Ishikawa (cell line): ENCODE measurements at regions not wholly inside any gene's neighbourhood (a gene's known extent, or its start where the extent isn't known, plus 50 kb on each side); places are given as distances from the start of the nearest gene placed in this dataset.

Experiments
- CEBPB ChIP-seq: IDR thresholded peaks from 2 replicates; pipeline ENCODE4 v1.6.1; 2012
- CREB1 ChIP-seq: IDR thresholded peaks from 2 replicates; pipeline ENCODE4 v1.6.1; 2012; ENCODE audit warnings: low read depth
- EGR1 ChIP-seq: IDR thresholded peaks from 2 replicates; pipeline ENCODE4 v1.6.1; 2012
- EP300 ChIP-seq: IDR thresholded peaks from 2 replicates; pipeline ENCODE4 v1.6.1; 2012; ENCODE audit warnings: borderline replicate concordance
- FOXM1 ChIP-seq: IDR thresholded peaks from 2 replicates; pipeline ENCODE4 v1.6.1; 2012; ENCODE audit warnings: low read depth, borderline replicate concordance
- NFIC ChIP-seq: IDR thresholded peaks from 2 replicates; pipeline ENCODE4 v1.6.1; 2012
- RAD21 ChIP-seq: IDR thresholded peaks from 2 replicates; pipeline ENCODE4 v1.6.1; 2012; ENCODE audit warnings: low read depth
- TAF1 ChIP-seq: IDR thresholded peaks from 2 replicates; pipeline ENCODE4 v1.6.1; 2012; ENCODE audit warnings: low read depth, mild to moderate bottlenecking
- TCF12 ChIP-seq: IDR thresholded peaks from 2 replicates; pipeline ENCODE4 v1.6.1; 2012; ENCODE audit warnings: low read depth
- TEAD4 ChIP-seq: IDR thresholded peaks from 2 replicates; pipeline ENCODE4 v1.6.1; 2012
- YY1 ChIP-seq: IDR thresholded peaks from 2 replicates; pipeline ENCODE4 v1.6.1; 2012; ENCODE audit warnings: low read depth
- ZBTB7A ChIP-seq: IDR thresholded peaks from 2 replicates; pipeline ENCODE4 v1.6.1; 2012; ENCODE audit warnings: low read depth
- TF ChIP-seq, protein P1 (sequence below): IDR thresholded peaks from 2 replicates; pipeline ENCODE4 v1.6.1; 2012
- TF ChIP-seq, protein P2 (sequence below): IDR thresholded peaks from 2 replicates; pipeline ENCODE4 v1.6.1; 2012
- TF ChIP-seq, protein P3 (sequence below): IDR thresholded peaks from 2 replicates; pipeline ENCODE4 v1.6.1; 2012; ENCODE audit warnings: low read depth, mild to moderate bottlenecking

DNA sequence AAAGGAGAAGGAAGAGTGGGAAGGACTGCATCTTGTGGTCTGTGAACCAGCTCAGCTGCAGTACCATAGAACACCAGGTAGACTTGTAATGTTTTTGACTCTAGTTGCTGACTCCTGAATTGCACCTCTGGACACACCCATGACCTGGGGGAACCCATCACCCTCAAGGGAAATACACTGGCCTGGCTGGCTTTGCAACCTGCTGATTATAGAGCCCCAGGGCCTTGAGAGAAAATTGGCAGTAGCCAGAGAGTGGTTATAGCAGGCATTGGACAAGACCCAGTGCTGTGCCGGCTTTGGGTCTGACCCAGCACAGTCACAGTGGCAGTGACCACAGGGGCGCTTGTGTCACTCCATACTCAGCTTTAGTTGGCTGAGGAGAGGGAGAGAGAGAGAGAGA is 902.3 kb downstream of the GRID1 start:
- TF ChIP-seq TAF1 (no peak), YY1 (no peak), TEAD4 (no peak), FOXM1 (no peak), RAD21 (no peak), CREB1 (no peak)
- TF ChIP-seq, protein P1, sequence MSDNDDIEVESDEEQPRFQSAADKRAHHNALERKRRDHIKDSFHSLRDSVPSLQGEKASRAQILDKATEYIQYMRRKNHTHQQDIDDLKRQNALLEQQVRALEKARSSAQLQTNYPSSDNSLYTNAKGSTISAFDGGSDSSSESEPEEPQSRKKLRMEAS = no peak

DNA sequence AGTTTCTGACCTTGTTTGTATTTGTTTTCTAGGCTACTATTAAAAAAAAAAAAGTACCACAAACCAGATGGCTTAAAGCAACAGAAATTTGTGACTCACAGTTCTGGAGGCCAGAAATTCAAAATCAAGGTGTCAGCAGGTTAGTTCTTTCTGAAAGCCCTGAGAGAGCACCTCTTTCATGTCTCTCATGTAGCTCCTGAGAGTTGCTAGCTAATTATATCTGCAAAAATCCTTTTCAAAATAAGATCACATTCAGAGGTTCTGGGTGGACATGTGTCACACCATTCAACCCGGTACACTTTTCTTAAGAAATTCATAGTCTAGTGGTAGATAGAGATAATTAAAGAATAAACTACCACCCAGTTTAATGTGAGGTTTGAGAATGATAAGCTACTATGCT is 888.6 kb downstream of the GRID1 start:
- TF ChIP-seq, protein P1 = no peak
- TF ChIP-seq EP300 = no peak
- no peak for TF ChIP-seq FOXM1
- TF ChIP-seq TAF1 = no peak
- TF ChIP-seq, protein P2, sequence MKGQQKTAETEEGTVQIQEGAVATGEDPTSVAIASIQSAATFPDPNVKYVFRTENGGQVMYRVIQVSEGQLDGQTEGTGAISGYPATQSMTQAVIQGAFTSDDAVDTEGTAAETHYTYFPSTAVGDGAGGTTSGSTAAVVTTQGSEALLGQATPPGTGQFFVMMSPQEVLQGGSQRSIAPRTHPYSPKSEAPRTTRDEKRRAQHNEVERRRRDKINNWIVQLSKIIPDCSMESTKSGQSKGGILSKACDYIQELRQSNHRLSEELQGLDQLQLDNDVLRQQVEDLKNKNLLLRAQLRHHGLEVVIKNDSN = no peak
- no peak for TF ChIP-seq CEBPB
- TF ChIP-seq, protein P3, sequence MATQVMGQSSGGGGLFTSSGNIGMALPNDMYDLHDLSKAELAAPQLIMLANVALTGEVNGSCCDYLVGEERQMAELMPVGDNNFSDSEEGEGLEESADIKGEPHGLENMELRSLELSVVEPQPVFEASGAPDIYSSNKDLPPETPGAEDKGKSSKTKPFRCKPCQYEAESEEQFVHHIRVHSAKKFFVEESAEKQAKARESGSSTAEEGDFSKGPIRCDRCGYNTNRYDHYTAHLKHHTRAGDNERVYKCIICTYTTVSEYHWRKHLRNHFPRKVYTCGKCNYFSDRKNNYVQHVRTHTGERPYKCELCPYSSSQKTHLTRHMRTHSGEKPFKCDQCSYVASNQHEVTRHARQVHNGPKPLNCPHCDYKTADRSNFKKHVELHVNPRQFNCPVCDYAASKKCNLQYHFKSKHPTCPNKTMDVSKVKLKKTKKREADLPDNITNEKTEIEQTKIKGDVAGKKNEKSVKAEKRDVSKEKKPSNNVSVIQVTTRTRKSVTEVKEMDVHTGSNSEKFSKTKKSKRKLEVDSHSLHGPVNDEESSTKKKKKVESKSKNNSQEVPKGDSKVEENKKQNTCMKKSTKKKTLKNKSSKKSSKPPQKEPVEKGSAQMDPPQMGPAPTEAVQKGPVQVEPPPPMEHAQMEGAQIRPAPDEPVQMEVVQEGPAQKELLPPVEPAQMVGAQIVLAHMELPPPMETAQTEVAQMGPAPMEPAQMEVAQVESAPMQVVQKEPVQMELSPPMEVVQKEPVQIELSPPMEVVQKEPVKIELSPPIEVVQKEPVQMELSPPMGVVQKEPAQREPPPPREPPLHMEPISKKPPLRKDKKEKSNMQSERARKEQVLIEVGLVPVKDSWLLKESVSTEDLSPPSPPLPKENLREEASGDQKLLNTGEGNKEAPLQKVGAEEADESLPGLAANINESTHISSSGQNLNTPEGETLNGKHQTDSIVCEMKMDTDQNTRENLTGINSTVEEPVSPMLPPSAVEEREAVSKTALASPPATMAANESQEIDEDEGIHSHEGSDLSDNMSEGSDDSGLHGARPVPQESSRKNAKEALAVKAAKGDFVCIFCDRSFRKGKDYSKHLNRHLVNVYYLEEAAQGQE = no peak
- TF ChIP-seq CREB1 = no peak
- no peak for TF ChIP-seq RAD21
- TF ChIP-seq NFIC = no peak
- no peak for TF ChIP-seq TCF12
- TF ChIP-seq ZBTB7A = no peak
- TF ChIP-seq YY1 = no peak
- no peak for TF ChIP-seq EGR1
- no peak for TF ChIP-seq TEAD4

DNA sequence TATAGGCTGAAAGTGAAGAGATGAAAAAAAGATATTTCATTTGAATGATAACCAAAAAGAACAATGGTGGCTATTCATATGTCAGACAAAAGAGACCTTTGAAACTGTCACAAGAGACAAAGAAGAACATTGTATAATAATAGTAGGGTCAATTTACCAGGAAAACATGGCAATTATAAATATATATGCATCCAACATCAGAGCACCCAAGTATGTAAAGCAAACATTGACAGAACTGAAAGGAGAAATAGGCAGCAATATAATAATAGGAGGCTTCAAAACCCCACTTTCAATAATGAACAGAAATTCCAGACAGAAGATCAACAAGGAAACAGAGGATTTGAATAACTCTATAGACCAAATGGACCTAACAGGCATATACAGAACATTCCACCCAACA is 876.2 kb downstream of the GRID1 start:
- TF ChIP-seq TCF12 = no peak
- TF ChIP-seq CEBPB = no peak
- TF ChIP-seq ZBTB7A = no peak
- TF ChIP-seq TEAD4 = no peak
- TF ChIP-seq FOXM1 = no peak
- TF ChIP-seq EGR1 = no peak

DNA sequence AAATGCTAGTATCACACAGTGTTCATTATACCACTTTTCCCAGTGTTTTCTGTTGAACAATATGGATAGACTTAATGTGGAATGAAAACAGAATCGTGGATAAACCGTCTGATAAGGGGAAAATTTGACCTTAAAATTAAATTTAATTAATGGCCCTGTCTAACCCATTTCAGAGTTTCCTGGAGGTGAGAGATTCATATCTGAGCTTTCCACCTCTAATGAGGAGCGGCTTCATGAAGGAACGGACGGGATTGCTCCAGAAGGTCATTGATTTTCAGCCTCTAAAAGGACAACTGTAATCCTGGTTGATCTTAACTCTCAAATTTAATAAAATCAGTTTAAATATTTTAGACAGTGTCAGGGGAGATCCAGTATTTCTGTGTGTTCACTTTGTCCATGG is 874.9 kb downstream of the GRID1 start:
- TF ChIP-seq TEAD4 (no peak), EGR1 (no peak), NFIC (no peak), CEBPB (no peak), RAD21 (no peak), FOXM1 (no peak), TAF1 (no peak), YY1 (no peak), CREB1 (no peak), EP300 (no peak), ZBTB7A (no peak), TCF12 (no peak)
- TF ChIP-seq, protein P1 = no peak
- TF ChIP-seq, protein P2 = no peak
- TF ChIP-seq, protein P3 = no peak

DNA sequence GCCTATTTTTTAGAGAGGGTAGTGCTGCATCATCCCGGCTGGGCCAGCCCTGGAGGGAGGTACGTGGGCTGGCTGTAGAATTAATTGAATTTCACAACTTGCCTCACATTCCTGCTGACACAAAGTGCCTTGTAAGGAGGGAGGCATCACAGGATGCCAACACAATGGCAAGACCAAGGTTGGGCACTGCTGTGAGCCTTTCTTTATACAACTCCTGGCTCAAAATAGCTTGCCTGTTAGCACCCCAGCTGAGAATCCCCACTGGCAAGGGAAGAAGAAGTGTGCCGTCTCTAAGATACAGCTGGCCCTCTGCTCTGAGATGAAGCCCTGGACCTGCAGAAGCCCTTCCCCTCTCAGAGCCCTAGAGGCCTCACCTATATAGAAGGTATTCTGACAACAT is 873.9 kb downstream of the GRID1 start:
- TF ChIP-seq CEBPB (no peak), TCF12 (no peak), CREB1 (no peak), FOXM1 (no peak), RAD21 (no peak), NFIC (no peak), EP300 (no peak), TAF1 (no peak)
- TF ChIP-seq, protein P2 = no peak
- TF ChIP-seq, protein P1 = no peak
